DND-41 (cell line): ENCODE measurements at regions not wholly inside any gene's neighbourhood (a gene's known extent, or its start where the extent isn't known, plus 50 kb on each side); places are given as distances from the start of the nearest gene placed in this dataset.

Source experiments
- ATAC-seq: fragments of 200-7000 bp; cut with Tn5 transposase; 3 replicates; pipeline ENCODE4 v1.9.1; 2021; ENCODE audit warnings: low read depth; ENCODE audit not compliant: insufficient read depth
- DNase-seq: peaks from one replicate; pipeline ENCODE4 v3.0.0-alpha.2; 2020
- H2AFZ ChIP-seq: 2 replicates; pipeline ENCODE4 v1.6.0; 2012; ENCODE audit warnings: low read depth, low read length
- H3K27ac ChIP-seq: 2 replicates; pipeline ENCODE4 v1.5.1; 2012; ENCODE audit warnings: low read length, inconsistent platforms
- H3K27me3 ChIP-seq: fragments of 200-600 bp; sonication (generic); 2 replicates; pipeline ENCODE4 v1.6.0; 2012; ENCODE audit warnings: low read length, mild to moderate bottlenecking, inconsistent platforms; ENCODE audit not compliant: insufficient read depth, poor library complexity
- H3K36me3 ChIP-seq: 2 replicates; pipeline ENCODE4 v1.5.1; 2012; ENCODE audit warnings: low read length, inconsistent platforms; ENCODE audit not compliant: insufficient read depth
- H3K4me1 ChIP-seq: 2 replicates; pipeline ENCODE4 v1.5.1; 2012; ENCODE audit warnings: mild to moderate bottlenecking, low read length; ENCODE audit not compliant: insufficient read depth
- H3K4me2 ChIP-seq: 2 replicates; pipeline ENCODE4 v1.6.0; 2012; ENCODE audit warnings: mild to moderate bottlenecking, moderate library complexity, low read length, inconsistent platforms; ENCODE audit not compliant: insufficient read depth
- H3K4me3 ChIP-seq, 2 experiments: fragments of 200-600 bp in 1 of 2; shearing (Covaris generic) in 1 of 2; 2 replicates each; pipeline ENCODE4 v1.5.1; 2012 to 2016; ENCODE audit warnings: inconsistent platforms in 2 of 2, low read length in 2 of 2, mild to moderate bottlenecking in 2 of 2, low read depth in 1 of 2, moderate library complexity in 1 of 2
- H3K79me2 ChIP-seq: 2 replicates; pipeline ENCODE4 v1.6.0; 2012; ENCODE audit warnings: low read length, inconsistent platforms; ENCODE audit not compliant: insufficient read depth
- H3K9ac ChIP-seq: 2 replicates; pipeline ENCODE4 v1.6.0; 2012; ENCODE audit warnings: low read depth, mild to moderate bottlenecking, inconsistent platforms, low read length, moderate library complexity
- H3K9me3 ChIP-seq: 2 replicates; pipeline ENCODE4 v1.5.1; 2012; ENCODE audit warnings: low read length, moderate library complexity, mild to moderate bottlenecking, inconsistent platforms; ENCODE audit not compliant: insufficient read depth, severe bottlenecking
- H4K20me1 ChIP-seq: 2 replicates; pipeline ENCODE4 v1.6.0; 2012; ENCODE audit warnings: low read length; ENCODE audit not compliant: insufficient read depth
- CTCF ChIP-seq: IDR thresholded peaks from 2 replicates; pipeline ENCODE4 v1.5.1; 2012; ENCODE audit warnings: borderline replicate concordance, low read length, moderate library complexity, mild to moderate bottlenecking; ENCODE audit not compliant: poor library complexity, severe bottlenecking; ENCODE audit errors: extremely low read depth
- EZH2 ChIP-seq: IDR thresholded peaks from 3 replicates; pipeline ENCODE4 v1.6.1; 2012; ENCODE audit warnings: borderline replicate concordance, low read depth, mild to moderate bottlenecking, moderate library complexity, low read length, inconsistent platforms; ENCODE audit not compliant: severe bottlenecking

GRCh38 chr2:220568296-220568695, 940.9 kb downstream of the SLC4A3 start:
- H3K36me3 ChIP-seq: no peaks in the 10 kb centered on the region
- no peaks in the 10 kb centered on the region for H3K9me3 ChIP-seq
- H2AFZ ChIP-seq: no peak overlapping the region
- DNase-seq: no peak
- H3K27me3 ChIP-seq: no peaks in the 10 kb centered on the region
- no peaks in the 10 kb centered on the region for H3K4me1 ChIP-seq
- no peaks in the 10 kb centered on the region for H3K79me2 ChIP-seq
- no peak overlapping the region for H3K9ac ChIP-seq
- no peak overlapping the region for H3K4me3 ChIP-seq
- H4K20me1 ChIP-seq: no peaks in the 10 kb centered on the region
- H3K27ac ChIP-seq: no peak overlapping the region
- TF ChIP-seq EZH2: no peak
- no peak for TF ChIP-seq CTCF
- H3K4me2 ChIP-seq: no peak overlapping the region
- no peak for ATAC-seq

DNA sequence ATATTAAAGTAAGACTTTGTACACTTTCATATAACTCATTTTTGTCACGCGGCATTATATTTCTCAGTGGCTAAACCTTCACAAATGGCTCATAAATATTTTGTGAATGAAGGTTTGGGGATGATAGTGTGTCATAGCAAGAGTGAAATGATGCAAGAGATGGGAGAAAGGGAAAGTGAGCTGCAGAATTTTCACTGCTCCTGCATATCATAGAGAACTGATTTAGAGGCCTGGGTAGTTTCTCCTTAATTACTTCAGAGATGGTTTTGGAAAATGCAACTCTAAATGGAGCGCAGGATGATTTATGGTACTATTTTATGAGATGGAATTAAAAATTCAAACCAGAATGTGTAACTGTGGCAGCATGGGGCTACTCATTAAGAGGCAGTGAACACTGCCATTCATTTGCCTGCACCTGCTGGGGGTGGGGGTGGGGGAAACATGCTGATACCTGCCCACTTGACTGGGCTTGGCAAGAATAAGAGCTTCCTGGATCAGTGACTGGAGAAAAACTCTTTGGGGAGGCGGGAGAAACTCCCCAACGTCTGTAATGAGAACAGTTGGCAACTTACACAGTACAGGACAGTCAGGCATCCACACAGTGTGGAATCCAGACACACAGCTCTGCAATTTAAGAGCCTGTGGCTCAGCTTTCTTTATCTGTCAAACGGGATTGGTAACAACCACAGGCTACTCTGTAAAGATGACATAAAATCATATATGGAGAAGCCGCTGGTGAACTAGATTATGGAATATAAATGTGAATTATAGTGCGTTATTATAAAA, 941.9 kb downstream of the SLC4A3 start:
- Histone ChIP-seq H4K20me1 (no peaks in the 10 kb centered on the region), H3K36me3 (no peaks in the 10 kb centered on the region), H3K9ac (no peak overlapping the region), H3K79me2 (no peaks in the 10 kb centered on the region), H2AFZ (no peak overlapping the region), H3K27me3 (no peaks in the 10 kb centered on the region), H3K27ac (no peak overlapping the region), H3K4me2 (no peak overlapping the region), H3K4me1 (no peaks in the 10 kb centered on the region), H3K9me3 (no peaks in the 10 kb centered on the region), H3K4me3 (no peak overlapping the region)
- ATAC-seq (no peak), DNase-seq (no peak)
- TF ChIP-seq EZH2: no peak
- no peak for TF ChIP-seq CTCF

DNA sequence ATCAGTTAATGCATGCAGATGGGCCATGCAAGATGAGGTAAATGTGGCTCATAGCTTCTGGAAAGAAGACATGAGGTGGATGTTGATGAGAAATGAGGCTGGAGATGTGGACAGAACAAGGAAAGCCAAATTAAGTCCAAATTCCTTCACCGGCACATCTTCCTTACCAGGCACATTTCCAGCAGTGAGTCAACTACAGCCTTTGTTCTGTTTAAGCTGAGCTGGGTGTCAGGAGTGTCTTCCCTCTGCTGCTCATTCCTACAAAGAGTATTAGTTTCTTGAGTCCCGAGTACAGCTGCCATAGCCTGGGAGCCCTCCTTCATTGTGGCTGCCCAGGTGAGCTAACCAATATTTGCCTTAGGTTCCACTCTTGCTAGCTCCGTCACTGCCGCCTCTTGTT, 945.0 kb downstream of the SLC4A3 start:
- no peak overlapping the region for H2AFZ ChIP-seq

More for the DNA sequence above, 945.0 kb downstream of the SLC4A3 start:
- Histone ChIP-seq H3K27ac (no peak overlapping the region), H3K4me2 (no peak overlapping the region), H3K36me3 (no peaks in the 10 kb centered on the region), H3K9ac (no peak overlapping the region), H3K9me3 (no peaks in the 10 kb centered on the region), H3K79me2 (no peaks in the 10 kb centered on the region), H3K27me3 (no peaks in the 10 kb centered on the region), H3K4me1 (no peaks in the 10 kb centered on the region), H4K20me1 (no peaks in the 10 kb centered on the region), H3K4me3 (no peak overlapping the region)
- ATAC-seq: no peak
- TF ChIP-seq CTCF: no peak
- TF ChIP-seq EZH2: no peak
- DNase-seq: no peak
